HFF-Myc (cell line): ENCODE measurements at regions not wholly inside any gene's neighbourhood (a gene's known extent, or its start where the extent isn't known, plus 50 kb on each side); places are given as distances from the start of the nearest gene placed in this dataset.

Experiments
- DNase-seq: peaks from one replicate; pipeline ENCODE4 v3.0.0-alpha.2; 2011; ENCODE audit warnings: low read depth; ENCODE audit errors: extremely low read depth
- H3K4me3 ChIP-seq: replicated peaks from 2 replicates; pipeline ENCODE4 v1.5.1; 2011; ENCODE audit warnings: low read depth, mild to moderate bottlenecking, control low read depth, low read length
- TF ChIP-seq, protein P1 (sequence below): IDR thresholded peaks from 2 replicates; pipeline ENCODE4 v1.5.1; 2012; ENCODE audit warnings: mild to moderate bottlenecking, low read depth, low read length, control low read depth; ENCODE audit errors: missing control alignments

DNA sequence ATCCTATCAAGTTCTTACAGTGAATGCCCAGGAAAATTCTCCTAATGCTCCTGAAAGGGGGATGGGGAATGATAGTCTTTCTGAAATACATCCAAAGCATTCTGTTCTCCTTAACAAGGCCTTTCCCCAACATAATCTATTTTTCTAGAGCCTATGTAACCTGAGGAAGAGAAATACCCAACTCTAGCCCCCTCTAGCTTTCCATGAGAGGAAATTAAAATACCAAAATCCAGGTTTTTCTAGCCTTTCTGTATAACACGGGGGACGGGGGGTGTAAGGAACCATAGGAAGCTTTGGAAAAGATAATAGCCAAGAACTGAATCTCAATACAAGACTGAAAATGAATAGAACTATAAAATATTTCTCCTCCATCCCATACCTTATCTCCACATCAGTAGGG is 815.9 kb downstream of the SLITRK6 start:
- H3K4me3 ChIP-seq = no peak overlapping the region
- no peak for DNase-seq
- TF ChIP-seq, protein P1, sequence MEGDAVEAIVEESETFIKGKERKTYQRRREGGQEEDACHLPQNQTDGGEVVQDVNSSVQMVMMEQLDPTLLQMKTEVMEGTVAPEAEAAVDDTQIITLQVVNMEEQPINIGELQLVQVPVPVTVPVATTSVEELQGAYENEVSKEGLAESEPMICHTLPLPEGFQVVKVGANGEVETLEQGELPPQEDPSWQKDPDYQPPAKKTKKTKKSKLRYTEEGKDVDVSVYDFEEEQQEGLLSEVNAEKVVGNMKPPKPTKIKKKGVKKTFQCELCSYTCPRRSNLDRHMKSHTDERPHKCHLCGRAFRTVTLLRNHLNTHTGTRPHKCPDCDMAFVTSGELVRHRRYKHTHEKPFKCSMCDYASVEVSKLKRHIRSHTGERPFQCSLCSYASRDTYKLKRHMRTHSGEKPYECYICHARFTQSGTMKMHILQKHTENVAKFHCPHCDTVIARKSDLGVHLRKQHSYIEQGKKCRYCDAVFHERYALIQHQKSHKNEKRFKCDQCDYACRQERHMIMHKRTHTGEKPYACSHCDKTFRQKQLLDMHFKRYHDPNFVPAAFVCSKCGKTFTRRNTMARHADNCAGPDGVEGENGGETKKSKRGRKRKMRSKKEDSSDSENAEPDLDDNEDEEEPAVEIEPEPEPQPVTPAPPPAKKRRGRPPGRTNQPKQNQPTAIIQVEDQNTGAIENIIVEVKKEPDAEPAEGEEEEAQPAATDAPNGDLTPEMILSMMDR = no peak

DNA sequence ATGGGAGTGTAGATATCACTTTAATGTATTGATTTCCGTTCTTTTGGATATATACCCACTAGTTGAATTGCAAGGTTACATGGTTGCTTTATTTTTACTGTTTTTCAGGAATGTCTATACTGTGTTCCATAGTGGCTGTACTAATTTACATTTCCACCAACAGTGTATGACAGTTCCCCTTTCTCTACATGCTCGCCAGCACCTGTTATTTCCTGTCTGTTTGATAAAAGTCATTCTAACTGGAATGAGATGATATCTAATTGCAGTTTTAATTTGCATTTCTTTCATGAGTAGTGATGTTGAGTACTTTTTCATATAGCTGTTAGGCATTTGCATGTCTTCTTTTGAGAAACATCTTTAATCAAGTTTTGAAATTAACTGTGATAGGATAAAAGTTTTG is 818.6 kb downstream of the SLITRK6 start:
- H3K4me3 ChIP-seq = no peak overlapping the region
- DNase-seq = no peak
- TF ChIP-seq, protein P1 = no peak

DNA sequence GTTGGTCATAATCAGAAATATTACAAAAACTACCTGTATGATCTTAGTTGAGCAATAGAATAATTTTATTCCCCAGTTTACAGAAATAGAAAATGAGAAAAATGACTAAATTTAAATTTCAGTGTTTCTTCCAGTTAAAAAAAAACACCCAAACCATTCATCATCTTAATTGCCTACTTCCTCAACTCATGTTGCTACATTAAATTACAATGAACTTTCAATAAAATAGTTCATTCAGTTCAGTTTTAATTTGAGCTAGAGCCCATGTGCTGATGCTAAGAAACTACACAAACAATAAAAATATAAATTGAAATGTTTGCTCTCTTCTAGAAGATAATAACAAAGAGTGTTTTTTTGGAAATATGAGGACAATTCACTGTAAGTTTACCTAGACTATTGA is 820.4 kb downstream of the SLITRK6 start:
- no peak for DNase-seq
- TF ChIP-seq, protein P1 = no peak
- H3K4me3 ChIP-seq = no peak overlapping the region

- no peak for DNase-seq
- TF ChIP-seq, protein P1 = no peak
These were observed 825.6 kb downstream of the SLITRK6 start for GRCh38 chr13:84973661-84974060.

DNA sequence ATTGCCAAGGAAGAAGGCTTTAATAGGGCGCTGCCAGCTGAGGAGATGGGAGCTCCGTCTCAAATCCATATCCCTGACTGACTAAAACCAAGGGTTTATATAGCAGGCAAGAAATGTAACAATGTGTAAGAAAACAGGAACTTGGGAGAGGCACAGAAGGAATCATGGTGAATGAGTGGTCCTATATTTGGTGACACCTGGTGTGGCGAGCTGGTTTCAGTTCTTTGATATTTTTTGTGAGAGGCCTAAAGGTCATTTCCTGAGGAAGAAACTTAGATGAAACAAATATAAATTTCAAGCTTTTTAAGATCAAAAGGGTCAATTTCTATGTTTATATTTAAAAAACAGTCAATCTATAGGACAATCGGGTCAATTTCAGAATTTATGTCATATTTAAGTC is 826.3 kb downstream of the SLITRK6 start:
- DNase-seq = no peak
- H3K4me3 ChIP-seq = no peak overlapping the region
- TF ChIP-seq, protein P1 = no peak

More at GRCh38 chr13:84973661-84974060, 825.6 kb downstream of the SLITRK6 start:
- H3K4me3 ChIP-seq = no peak overlapping the region

DNA sequence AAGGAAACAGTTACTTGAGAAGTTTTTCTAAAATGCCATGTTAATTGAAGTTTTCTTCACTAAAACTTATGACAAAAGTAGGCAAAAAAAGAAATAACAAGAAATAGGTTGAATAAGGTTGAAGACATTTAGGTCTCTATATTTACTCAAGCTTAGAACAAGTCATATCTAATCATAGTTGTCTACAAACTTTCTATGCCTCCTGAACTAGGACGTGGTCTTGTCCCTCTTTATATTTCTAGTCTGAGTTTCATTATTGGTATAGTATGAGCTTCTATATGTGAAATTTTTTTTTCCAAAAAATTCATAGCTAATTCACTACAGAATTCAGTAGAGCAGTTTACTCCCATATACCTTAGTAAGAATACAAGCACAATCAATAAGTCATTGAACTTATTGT is 836.4 kb downstream of the SLITRK6 start:
- no peak overlapping the region for H3K4me3 ChIP-seq
- TF ChIP-seq, protein P1 = no peak
- DNase-seq = no peak

DNA sequence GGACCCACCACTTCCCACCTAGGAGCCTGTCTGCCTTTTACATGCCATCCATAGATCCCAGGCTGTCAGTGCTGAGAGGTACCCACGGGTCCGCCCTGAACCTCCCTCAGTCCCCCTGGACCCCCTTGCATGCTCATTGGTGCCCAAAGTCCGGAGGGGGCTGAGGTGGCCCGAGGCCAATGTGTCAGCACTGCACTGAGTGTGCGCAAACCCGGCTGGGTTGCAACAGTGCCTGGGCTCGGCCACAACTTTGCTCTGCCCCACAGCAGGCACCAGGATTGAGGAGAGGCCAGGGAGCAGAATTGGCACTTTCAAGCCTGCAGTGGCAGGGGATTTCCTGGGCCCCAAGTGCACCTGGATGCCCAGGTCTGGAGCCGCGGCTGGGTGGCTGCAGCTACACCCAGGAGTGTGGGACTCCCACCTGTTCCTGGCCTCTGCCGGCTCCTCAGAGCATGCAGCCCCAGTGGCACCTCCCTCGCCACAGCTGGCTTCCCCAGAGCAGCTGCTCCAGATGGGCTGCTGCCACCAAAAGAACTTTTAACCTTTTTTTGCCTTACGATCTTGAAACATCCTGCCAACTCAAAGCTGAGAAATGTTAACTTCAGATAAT is 837.0 kb downstream of the SLITRK6 start:
- TF ChIP-seq, protein P1 = no peak
- H3K4me3 ChIP-seq = no peak overlapping the region
- DNase-seq = no peak
